Lung (tissue), 11 donors: ENCODE measurements at regions not wholly inside any gene's neighbourhood (a gene's known extent, or its start where the extent isn't known, plus 50 kb on each side); places are given as distances from the start of the nearest gene placed in this dataset.

ENCODE experiments used
- ATAC-seq: fragments of 200-7000 bp; cut with Tn5 transposase; one replicate; pipeline ENCODE4 v1.9.1; 2020; ENCODE audit warnings: moderate number of reproducible peaks; ENCODE audit not compliant: insufficient read depth, low FRiP score
- DNase-seq, 3 donors: peaks; one replicate each; pipeline ENCODE4 v3.0.0-alpha.2; 2013 to 2017
- H3K27ac ChIP-seq, 2 donors: one replicate each; pipeline ENCODE4 v1.5.1; 2013; ENCODE audit warnings: mild to moderate bottlenecking in 2 of 2, moderate library complexity in 2 of 2, control low read depth in 1 of 2, inconsistent platforms in 1 of 2, low read depth in 1 of 2, low read length in 1 of 2
- H3K27me3 ChIP-seq, 3 donors: one replicate each; pipeline ENCODE4 v1.5.1; 2013; ENCODE audit warnings: low read length in 2 of 3; ENCODE audit not compliant: control insufficient read depth in 3 of 3, insufficient read depth in 3 of 3
- H3K36me3 ChIP-seq, 4 donors: one replicate each; pipeline ENCODE4 v1.5.1; 2013; ENCODE audit warnings: low read length in 4 of 4, mild to moderate bottlenecking in 1 of 4, moderate library complexity in 1 of 4; ENCODE audit not compliant: control insufficient read depth in 4 of 4, insufficient read depth in 4 of 4
- H3K4me1 ChIP-seq, 5 donors: one replicate each; pipeline ENCODE4 v1.5.1; 2013; ENCODE audit warnings: low read length in 5 of 5, mild to moderate bottlenecking in 2 of 5, moderate library complexity in 1 of 5; ENCODE audit not compliant: control insufficient read depth in 5 of 5, insufficient read depth in 5 of 5
- H3K4me3 ChIP-seq: one replicate; pipeline ENCODE4 v1.5.1; 2013; ENCODE audit warnings: mild to moderate bottlenecking, control low read depth, moderate library complexity
- H3K9ac ChIP-seq, 2 donors: one replicate each; pipeline ENCODE4 v1.5.1; 2013; ENCODE audit warnings: low read length in 2 of 2, control low read depth in 1 of 2; ENCODE audit not compliant: insufficient read depth in 1 of 2
- H3K9me3 ChIP-seq, 4 donors: one replicate each; pipeline ENCODE4 v1.5.1; 2013; ENCODE audit warnings: low read length in 3 of 4, mild to moderate bottlenecking in 1 of 4, moderate library complexity in 1 of 4; ENCODE audit not compliant: control insufficient read depth in 4 of 4, insufficient read depth in 3 of 4
- WGBS, 2 donors: extraction: QIAGEN DNeasy Blood & Tissue Kit; methylation state at CpG; one replicate each; pipeline ENCODE4 v1.1.7; 2013; 5-methylcytosine and 5-hydroxymethylcytosine counted together
- TF ChIP-seq, protein P1 (sequence below): IDR thresholded peaks from 2 replicates; pipeline ENCODE4 v1.5.1; 2012; ENCODE audit warnings: mild to moderate bottlenecking; ENCODE audit errors: control extremely low read depth, extremely low read depth
- donor health status: control.
- donor health status: control.
- donor health status: Bipolar disorder and iron deficiency.
- donor health status: healthy.
- donor health status: DM: yes; HTN: yes; CAD: no.

DNA sequence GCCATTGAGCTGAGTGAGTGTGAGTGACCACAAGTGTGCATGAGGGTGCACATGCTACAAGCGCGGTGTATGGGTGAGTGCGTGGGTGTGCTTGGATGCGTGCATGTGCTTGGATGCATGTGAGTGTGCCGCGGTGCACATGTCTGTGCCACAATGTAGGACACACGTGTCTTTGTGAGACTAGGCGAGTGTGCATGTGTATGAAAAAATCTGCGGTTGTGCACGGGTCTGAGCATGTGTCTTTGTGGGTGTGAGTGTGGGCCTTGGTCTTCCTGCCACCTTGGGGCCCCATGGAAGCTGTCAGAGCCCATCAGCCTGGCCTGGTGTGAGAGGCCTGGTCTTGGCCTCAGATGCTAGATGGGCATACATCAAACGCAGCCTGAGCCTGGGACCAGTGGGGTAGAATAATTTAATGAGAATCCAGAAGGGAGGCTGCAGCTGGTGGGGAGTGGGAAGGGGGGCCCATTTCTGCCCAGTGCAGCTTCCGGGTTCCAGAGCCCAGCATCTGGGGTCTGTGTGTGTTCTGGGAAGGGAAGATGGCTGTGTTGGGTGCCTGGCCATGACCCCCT, 103.9 kb upstream of the SLC2A1 start:
- H3K36me3 ChIP-seq = no peaks in the 10 kb centered on the region
- H3K9ac ChIP-seq = no peak overlapping the region
- H3K27ac ChIP-seq = no peak overlapping the region
- ATAC-seq = no peak
- TF ChIP-seq, protein P1, sequence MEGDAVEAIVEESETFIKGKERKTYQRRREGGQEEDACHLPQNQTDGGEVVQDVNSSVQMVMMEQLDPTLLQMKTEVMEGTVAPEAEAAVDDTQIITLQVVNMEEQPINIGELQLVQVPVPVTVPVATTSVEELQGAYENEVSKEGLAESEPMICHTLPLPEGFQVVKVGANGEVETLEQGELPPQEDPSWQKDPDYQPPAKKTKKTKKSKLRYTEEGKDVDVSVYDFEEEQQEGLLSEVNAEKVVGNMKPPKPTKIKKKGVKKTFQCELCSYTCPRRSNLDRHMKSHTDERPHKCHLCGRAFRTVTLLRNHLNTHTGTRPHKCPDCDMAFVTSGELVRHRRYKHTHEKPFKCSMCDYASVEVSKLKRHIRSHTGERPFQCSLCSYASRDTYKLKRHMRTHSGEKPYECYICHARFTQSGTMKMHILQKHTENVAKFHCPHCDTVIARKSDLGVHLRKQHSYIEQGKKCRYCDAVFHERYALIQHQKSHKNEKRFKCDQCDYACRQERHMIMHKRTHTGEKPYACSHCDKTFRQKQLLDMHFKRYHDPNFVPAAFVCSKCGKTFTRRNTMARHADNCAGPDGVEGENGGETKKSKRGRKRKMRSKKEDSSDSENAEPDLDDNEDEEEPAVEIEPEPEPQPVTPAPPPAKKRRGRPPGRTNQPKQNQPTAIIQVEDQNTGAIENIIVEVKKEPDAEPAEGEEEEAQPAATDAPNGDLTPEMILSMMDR = no peak
- no peak overlapping the region for H3K4me3 ChIP-seq
- 92 to 93% methylated on average over 12 of the region's 12 CpGs for WGBS, 2 donors
- DNase-seq = peak in 1 of 3 donors; percentile 8
- peaks cover 0 to 21% (median 15%) of the 10 kb centered on the region in 5 donors for H3K4me1 ChIP-seq
- no peaks in the 10 kb centered on the region for H3K9me3 ChIP-seq
- no peaks in the 10 kb centered on the region for H3K27me3 ChIP-seq

DNA sequence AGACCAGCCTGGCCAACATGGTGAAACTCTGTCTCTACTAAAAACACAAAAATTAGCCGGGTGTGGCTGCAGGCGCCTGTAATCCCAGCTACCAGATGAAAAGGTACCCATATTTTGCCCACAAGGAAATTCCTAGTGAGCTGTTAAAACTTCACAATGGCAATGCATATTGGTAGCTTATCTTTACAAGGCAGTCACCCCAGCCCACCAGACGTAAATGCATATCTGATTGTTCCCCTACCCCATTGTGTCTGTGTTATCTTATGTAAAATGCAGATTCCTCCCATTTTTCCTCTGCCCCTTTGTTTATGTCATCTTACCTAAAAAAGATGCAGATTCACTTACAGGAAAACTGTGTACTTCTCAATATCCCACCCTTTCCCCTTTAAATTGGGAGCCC, 103.1 kb upstream of the SLC2A1 start:
- Histone ChIP-seq H3K9ac (no peak overlapping the region), H3K36me3 (no peaks in the 10 kb centered on the region), H3K9me3 (no peaks in the 10 kb centered on the region), H3K27me3 (no peaks in the 10 kb centered on the region), H3K4me1 (peaks cover 0 to 26% (median 19%) of the 10 kb centered on the region in 5 donors), H3K4me3 (no peak overlapping the region), H3K27ac (no peak overlapping the region)
- ATAC-seq = no peak
- WGBS, 2 donors = 91 to 95% methylated on average over 3 of the region's 3 CpGs
- TF ChIP-seq, protein P1 = no peak
- DNase-seq = peak in 1 of 3 donors; percentile 2

DNA sequence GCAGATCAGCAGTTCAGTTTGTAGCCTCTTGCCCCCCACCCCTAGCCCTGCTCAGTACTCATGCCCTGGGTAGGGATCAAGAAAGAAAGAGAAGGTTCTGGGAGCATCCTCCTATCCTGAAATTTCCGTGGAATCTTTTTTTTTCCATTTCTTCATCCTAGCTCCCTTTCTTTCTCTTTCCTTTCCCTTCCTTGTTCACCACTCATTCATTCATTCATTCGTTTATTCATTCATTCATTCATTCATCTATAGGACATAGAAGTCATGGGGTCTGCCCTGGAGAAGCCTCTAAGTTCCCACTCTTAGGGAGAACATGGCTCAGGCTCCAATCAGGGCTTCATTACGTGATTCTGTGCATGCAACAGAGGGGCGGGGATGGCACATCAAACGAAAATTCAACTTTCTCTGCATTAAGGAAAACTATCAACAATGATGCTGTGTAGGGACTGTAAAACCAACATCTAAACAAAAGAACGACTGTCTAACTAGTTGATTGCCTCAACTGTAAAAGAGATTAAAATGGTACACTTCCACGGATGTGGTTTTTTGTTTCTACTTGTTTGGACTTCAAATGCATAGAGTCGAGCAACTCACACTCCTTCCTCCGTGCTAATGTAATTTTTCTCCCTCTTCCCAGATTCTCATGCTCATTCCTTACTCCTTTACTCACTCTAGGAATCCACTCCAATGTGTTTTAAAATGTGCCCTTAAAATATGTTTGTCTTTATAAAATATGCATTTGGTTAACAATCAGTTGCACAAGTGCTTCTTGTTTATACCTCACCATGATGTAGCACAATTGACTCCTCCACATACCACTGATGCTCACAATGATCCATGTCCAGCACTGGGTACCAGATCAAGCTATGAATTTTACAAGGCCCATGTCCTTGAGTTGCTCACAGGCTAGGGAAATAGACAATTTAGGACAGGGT, 101.2 kb upstream of the SLC2A1 start:
- ATAC-seq (no peak), DNase-seq (no peak)
- Histone ChIP-seq H3K9ac (no peak overlapping the region), H3K27me3 (no peaks in the 10 kb centered on the region), H3K4me3 (no peak overlapping the region), H3K4me1 (peaks cover 0 to 33% (median 28%) of the 10 kb centered on the region in 5 donors), H3K9me3 (peaks cover 0 to 2% (median 0%) of the 10 kb centered on the region in 4 donors), H3K27ac (no peak overlapping the region), H3K36me3 (no peaks in the 10 kb centered on the region)
- TF ChIP-seq, protein P1 = no peak
- WGBS, 2 donors = 79 to 85% methylated on average over 9 of the region's 9 CpGs
